DOHH2 (cell line): ENCODE measurements at regions not wholly inside any gene's neighbourhood (a gene's known extent, or its start where the extent isn't known, plus 50 kb on each side); places are given as distances from the start of the nearest gene placed in this dataset.

Source experiments
- CTCF ChIP-seq: fragments of 200-600 bp; sonication (generic); IDR thresholded peaks from one replicate; pipeline ENCODE4 v1.5.1; 2014; ENCODE audit warnings: antibody characterized with exemption, mild to moderate bottlenecking, low read depth, low read length; ENCODE audit not compliant: poor library complexity, severe bottlenecking
- EZH2phosphoT487 ChIP-seq: fragments of 200-600 bp; sonication (generic); IDR thresholded peaks from 2 replicates; pipeline ENCODE4 v1.6.1; 2017; ENCODE audit warnings: borderline replicate concordance, mild to moderate bottlenecking, antibody characterized with exemption, low read length, moderate library complexity, mixed read lengths

GRCh38 chr5:142400415-142400814 is 75.6 kb upstream of the SPRY4 start:
- no peak for TF ChIP-seq CTCF
- no peak for TF ChIP-seq EZH2phosphoT487
